ENCODE measurements at regions not wholly inside any gene's neighbourhood (a gene's known extent, or its start where the extent isn't known, plus 50 kb on each side); places are given as distances from the start of the nearest gene placed in this dataset.

GRCh38 chr4:111221371-111221770, 598.5 kb upstream of the PITX2 start:
- no peak for TF ChIP-seq POLR2AphosphoS5 (IDR thresholded peaks at IDR 0.05)
- TF ChIP-seq POLR2A (IDR thresholded peaks at IDR 0.05), result no peak
- no peak for TF ChIP-seq CTCF (IDR thresholded peaks at IDR 0.05)
- TF ChIP-seq EP300 (IDR thresholded peaks at IDR 0.05), result no peak
- no peaks in the 10 kb centered on the region for H3K4me1 ChIP-seq
- H3K27me3 ChIP-seq, result no peaks in the 10 kb centered on the region
- no peak overlapping the region for H3K4me3 ChIP-seq
- H3K36me3 ChIP-seq, result no peaks in the 10 kb centered on the region
- no peaks in the 10 kb centered on the region for H3K9me3 ChIP-seq
- ATAC-seq, result no peak
- no peak overlapping the region for H3K27ac ChIP-seq

GRCh38 chr4:111228396-111228795, 605.5 kb upstream of the PITX2 start:
- H3K4me1 ChIP-seq, result no peaks in the 10 kb centered on the region
- H3K27ac ChIP-seq, result no peak overlapping the region
- H3K27me3 ChIP-seq, result no peaks in the 10 kb centered on the region
- H3K36me3 ChIP-seq, result no peaks in the 10 kb centered on the region
- no peak overlapping the region for H3K4me3 ChIP-seq
- TF ChIP-seq POLR2A (IDR thresholded peaks at IDR 0.05) (no peak), CTCF (IDR thresholded peaks at IDR 0.05) (no peak), EP300 (IDR thresholded peaks at IDR 0.05) (no peak), POLR2AphosphoS5 (IDR thresholded peaks at IDR 0.05) (no peak)
- no peak for ATAC-seq
- WGBS, 2 donors (ENCODE audit: low coverage in 1 of 2), result 83 to 92% methylated on average over 1 of the region's 1 CpG
- H3K9me3 ChIP-seq, result no peaks in the 10 kb centered on the region

DNA sequence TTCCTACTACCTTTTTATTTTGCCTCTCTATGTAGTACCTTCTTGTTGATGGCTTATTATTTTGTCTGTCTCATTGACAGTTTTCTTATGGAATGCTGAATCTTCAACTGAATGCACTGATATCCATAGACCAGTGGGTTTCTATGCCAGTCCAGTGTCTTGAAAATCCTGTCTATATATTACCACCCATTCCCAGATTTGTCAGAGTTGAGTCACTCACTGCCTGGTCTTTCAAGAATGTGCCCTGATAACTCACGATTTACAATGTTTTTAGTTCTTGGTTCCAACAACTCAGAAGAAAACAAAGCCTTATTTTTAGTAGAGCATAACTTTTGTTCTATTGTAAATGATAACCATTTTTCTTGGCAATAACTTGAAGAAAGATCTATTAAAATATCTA, 606.0 kb upstream of the PITX2 start:
- Histone ChIP-seq H3K36me3 (no peaks in the 10 kb centered on the region), H3K27me3 (no peaks in the 10 kb centered on the region), H3K4me3 (no peak overlapping the region), H3K9me3 (no peaks in the 10 kb centered on the region), H3K27ac (no peak overlapping the region), H3K4me1 (no peaks in the 10 kb centered on the region)
- WGBS, 2 donors (ENCODE audit: low coverage in 1 of 2), result 45 to 60% methylated on average over 1 of the region's 1 CpG
- no peak for TF ChIP-seq POLR2AphosphoS5 (IDR thresholded peaks at IDR 0.05)
- TF ChIP-seq CTCF (IDR thresholded peaks at IDR 0.05), result no peak
- no peak for ATAC-seq

- Histone ChIP-seq H3K36me3 (no peaks in the 10 kb centered on the region), H3K4me1 (no peaks in the 10 kb centered on the region), H3K9me3 (no peaks in the 10 kb centered on the region), H3K27me3 (no peaks in the 10 kb centered on the region), H3K27ac (no peak overlapping the region), H3K4me3 (no peak overlapping the region)
- 30 to 75% methylated on average over 1 of the region's 1 CpG for WGBS, 2 donors (ENCODE audit: low coverage in 1 of 2)
- no peak for ATAC-seq
- no peak for TF ChIP-seq POLR2AphosphoS5 (IDR thresholded peaks at IDR 0.05)
- TF ChIP-seq CTCF (IDR thresholded peaks at IDR 0.05), result no peak
- TF ChIP-seq EP300 (IDR thresholded peaks at IDR 0.05), result no peak
Observed at GRCh38 chr4:111230265-111230664, 607.4 kb upstream of the PITX2 start.

DNA sequence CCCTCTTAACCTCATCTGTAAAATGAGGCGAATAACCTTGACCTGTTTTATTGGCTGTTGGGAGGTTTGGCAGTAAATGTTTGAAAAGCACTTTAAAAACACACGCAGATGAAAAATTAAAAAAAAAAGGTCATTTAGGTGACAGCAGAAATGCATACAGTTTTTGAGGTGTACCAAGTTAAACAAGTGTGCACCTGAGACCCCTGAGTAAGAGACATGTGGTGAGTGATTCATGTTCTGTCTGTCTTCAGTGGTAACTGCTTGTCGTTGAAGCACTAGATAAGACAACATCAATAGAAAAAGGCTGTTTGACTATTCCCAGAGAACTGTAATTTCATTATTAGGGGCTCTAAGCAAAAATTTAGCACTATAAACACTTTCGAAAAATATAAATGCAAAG, 608.4 kb upstream of the PITX2 start:
- Histone ChIP-seq H3K4me1 (no peaks in the 10 kb centered on the region), H3K9me3 (no peaks in the 10 kb centered on the region), H3K27ac (no peak overlapping the region), H3K4me3 (no peak overlapping the region), H3K27me3 (no peaks in the 10 kb centered on the region), H3K36me3 (no peaks in the 10 kb centered on the region)
- 34 to 66% methylated on average over 4 of the region's 4 CpGs for WGBS, 2 donors (ENCODE audit: low coverage in 1 of 2)
- ATAC-seq, result no peak
- TF ChIP-seq POLR2AphosphoS5 (IDR thresholded peaks at IDR 0.05) (no peak), POLR2A (IDR thresholded peaks at IDR 0.05) (no peak), CTCF (IDR thresholded peaks at IDR 0.05) (no peak), EP300 (IDR thresholded peaks at IDR 0.05) (no peak)
